ENCODE measurements at regions not wholly inside any gene's neighbourhood (a gene's known extent, or its start where the extent isn't known, plus 50 kb on each side); places are given as distances from the start of the nearest gene placed in this dataset.

- Mint-ChIP-seq H3K4me1 (peaks cover 4% of the 10 kb centered on the region; the same call in 2 of the 3 replicates), H3K27ac (no peak overlapping the region)
- H3K27me3 ChIP-seq (ENCODE audit: insufficient read depth): no peaks in the 10 kb centered on the region
Observed at GRCh38 chr6:145547594-145548335, 187.6 kb downstream of the EPM2A start.

More at GRCh38 chr6:145547594-145548335, 187.6 kb downstream of the EPM2A start:
- Histone ChIP-seq H3K27ac (ENCODE audit: low read depth) (no peak overlapping the region), H3K9me2 (ENCODE audit: insufficient read depth) (no peaks in the 10 kb centered on the region), H2AFZ (no peak overlapping the region), H3F3A (replicated peaks; ENCODE audit: low read depth) (no peaks in the 10 kb centered on the region), H3K4me3 (no peak overlapping the region), H3K4me1 (ENCODE audit: insufficient read depth) (no peaks in the 10 kb centered on the region; the same call in 1 of the 2 replicates), H3K4me2 (no peak overlapping the region), H3K79me2 (replicated peaks; ENCODE audit: insufficient read depth) (no peaks in the 10 kb centered on the region), H3K36me3 (ENCODE audit: insufficient read depth) (no peaks in the 10 kb centered on the region), H4K20me1 (replicated peaks; ENCODE audit: insufficient read depth) (no peaks in the 10 kb centered on the region)
- TF ChIP-seq JUNB (IDR thresholded peaks at IDR 0.05; ENCODE audit: unreplicated experiment) (no peak), CREB1 (CRISPR knock-in tag; IDR thresholded peaks at IDR 0.05; ENCODE audit: low read depth) (no peak), ZNF331 (CRISPR knock-in tag; IDR thresholded peaks at IDR 0.05; ENCODE audit: low read depth) (no peak), EZH2 (IDR thresholded peaks at IDR 0.05; ENCODE audit: low read depth, unreplicated experiment) (no peak), REST (IDR thresholded peaks at IDR 0.05; ENCODE audit: unreplicated experiment) (no peak), EZH2phosphoT487 (IDR thresholded peaks at IDR 0.05; ENCODE audit: unreplicated experiment) (no peak)
- TF ChIP-seq, protein P1, sequence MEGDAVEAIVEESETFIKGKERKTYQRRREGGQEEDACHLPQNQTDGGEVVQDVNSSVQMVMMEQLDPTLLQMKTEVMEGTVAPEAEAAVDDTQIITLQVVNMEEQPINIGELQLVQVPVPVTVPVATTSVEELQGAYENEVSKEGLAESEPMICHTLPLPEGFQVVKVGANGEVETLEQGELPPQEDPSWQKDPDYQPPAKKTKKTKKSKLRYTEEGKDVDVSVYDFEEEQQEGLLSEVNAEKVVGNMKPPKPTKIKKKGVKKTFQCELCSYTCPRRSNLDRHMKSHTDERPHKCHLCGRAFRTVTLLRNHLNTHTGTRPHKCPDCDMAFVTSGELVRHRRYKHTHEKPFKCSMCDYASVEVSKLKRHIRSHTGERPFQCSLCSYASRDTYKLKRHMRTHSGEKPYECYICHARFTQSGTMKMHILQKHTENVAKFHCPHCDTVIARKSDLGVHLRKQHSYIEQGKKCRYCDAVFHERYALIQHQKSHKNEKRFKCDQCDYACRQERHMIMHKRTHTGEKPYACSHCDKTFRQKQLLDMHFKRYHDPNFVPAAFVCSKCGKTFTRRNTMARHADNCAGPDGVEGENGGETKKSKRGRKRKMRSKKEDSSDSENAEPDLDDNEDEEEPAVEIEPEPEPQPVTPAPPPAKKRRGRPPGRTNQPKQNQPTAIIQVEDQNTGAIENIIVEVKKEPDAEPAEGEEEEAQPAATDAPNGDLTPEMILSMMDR (conservative IDR thresholded peaks at IDR 0.05; ENCODE audit: low read depth in 2 of 2): no peak
- TF ChIP-seq, protein P2, sequence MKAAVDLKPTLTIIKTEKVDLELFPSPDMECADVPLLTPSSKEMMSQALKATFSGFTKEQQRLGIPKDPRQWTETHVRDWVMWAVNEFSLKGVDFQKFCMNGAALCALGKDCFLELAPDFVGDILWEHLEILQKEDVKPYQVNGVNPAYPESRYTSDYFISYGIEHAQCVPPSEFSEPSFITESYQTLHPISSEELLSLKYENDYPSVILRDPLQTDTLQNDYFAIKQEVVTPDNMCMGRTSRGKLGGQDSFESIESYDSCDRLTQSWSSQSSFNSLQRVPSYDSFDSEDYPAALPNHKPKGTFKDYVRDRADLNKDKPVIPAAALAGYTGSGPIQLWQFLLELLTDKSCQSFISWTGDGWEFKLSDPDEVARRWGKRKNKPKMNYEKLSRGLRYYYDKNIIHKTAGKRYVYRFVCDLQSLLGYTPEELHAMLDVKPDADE (IDR thresholded peaks at IDR 0.05): no peak
- TF ChIP-seq, protein P3, sequence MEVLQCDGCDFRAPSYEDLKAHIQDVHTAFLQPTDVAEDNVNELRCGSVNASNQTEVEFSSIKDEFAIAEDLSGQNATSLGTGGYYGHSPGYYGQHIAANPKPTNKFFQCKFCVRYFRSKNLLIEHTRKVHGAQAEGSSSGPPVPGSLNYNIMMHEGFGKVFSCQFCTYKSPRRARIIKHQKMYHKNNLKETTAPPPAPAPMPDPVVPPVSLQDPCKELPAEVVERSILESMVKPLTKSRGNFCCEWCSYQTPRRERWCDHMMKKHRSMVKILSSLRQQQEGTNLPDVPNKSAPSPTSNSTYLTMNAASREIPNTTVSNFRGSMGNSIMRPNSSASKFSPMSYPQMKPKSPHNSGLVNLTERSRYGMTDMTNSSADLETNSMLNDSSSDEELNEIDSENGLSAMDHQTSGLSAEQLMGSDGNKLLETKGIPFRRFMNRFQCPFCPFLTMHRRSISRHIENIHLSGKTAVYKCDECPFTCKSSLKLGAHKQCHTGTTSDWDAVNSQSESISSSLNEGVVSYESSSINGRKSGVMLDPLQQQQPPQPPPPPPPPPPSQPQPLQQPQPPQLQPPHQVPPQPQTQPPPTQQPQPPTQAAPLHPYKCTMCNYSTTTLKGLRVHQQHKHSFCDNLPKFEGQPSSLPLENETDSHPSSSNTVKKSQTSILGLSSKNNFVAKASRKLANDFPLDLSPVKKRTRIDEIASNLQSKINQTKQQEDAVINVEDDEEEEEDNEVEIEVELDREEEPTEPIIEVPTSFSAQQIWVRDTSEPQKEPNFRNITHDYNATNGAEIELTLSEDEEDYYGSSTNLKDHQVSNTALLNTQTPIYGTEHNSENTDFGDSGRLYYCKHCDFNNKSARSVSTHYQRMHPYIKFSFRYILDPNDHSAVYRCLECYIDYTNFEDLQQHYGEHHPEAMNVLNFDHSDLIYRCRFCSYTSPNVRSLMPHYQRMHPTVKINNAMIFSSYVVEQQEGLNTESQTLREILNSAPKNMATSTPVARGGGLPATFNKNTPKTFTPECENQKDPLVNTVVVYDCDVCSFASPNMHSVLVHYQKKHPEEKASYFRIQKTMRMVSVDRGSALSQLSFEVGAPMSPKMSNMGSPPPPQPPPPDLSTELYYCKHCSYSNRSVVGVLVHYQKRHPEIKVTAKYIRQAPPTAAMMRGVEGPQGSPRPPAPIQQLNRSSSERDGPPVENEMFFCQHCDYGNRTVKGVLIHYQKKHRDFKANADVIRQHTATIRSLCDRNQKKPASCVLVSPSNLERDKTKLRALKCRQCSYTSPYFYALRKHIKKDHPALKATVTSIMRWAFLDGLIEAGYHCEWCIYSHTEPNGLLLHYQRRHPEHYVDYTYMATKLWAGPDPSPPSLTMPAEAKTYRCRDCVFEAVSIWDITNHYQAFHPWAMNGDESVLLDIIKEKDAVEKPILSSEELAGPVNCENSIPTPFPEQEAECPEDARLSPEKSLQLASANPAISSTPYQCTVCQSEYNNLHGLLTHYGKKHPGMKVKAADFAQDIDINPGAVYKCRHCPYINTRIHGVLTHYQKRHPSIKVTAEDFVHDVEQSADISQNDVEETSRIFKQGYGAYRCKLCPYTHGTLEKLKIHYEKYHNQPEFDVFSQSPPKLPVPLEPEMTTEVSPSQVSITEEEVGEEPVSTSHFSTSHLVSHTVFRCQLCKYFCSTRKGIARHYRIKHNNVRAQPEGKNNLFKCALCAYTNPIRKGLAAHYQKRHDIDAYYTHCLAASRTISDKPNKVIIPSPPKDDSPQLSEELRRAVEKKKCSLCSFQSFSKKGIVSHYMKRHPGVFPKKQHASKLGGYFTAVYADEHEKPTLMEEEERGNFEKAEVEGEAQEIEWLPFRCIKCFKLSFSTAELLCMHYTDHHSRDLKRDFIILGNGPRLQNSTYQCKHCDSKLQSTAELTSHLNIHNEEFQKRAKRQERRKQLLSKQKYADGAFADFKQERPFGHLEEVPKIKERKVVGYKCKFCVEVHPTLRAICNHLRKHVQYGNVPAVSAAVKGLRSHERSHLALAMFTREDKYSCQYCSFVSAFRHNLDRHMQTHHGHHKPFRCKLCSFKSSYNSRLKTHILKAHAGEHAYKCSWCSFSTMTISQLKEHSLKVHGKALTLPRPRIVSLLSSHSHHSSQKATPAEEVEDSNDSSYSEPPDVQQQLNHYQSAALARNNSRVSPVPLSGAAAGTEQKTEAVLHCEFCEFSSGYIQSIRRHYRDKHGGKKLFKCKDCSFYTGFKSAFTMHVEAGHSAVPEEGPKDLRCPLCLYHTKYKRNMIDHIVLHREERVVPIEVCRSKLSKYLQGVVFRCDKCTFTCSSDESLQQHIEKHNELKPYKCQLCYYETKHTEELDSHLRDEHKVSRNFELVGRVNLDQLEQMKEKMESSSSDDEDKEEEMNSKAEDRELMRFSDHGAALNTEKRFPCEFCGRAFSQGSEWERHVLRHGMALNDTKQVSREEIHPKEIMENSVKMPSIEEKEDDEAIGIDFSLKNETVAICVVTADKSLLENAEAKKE (CRISPR knock-in tag; IDR thresholded peaks at IDR 0.05): no peak
- Mint-ChIP-seq H3K4me3 (no peak overlapping the region), H3K9me3 (no peaks in the 10 kb centered on the region), H3K27me3 (ENCODE audit: insufficient read depth, low read depth, poor library complexity) (no peaks in the 10 kb centered on the region), H3K36me3 (ENCODE audit: low read depth) (no peaks in the 10 kb centered on the region)
- DNase-seq (ENCODE audit: low spot score) (no peak), ATAC-seq (no peak)

Measured in GM23338 (cell line).